GM12878 (cell line): ENCODE measurements at regions not wholly inside any gene's neighbourhood (a gene's known extent, or its start where the extent isn't known, plus 50 kb on each side); places are given as distances from the start of the nearest gene placed in this dataset.

Experiments
- ATAC-seq: fragments of 200-7000 bp; cut with Tn5 transposase; 3 replicates; pipeline ENCODE4 v1.9.1; 2020; ENCODE audit warnings: mild to moderate bottlenecking, moderate library complexity
- BruUV-seq: library from RNA; stranded (reverse); fragments of 400-500 nt; replicated peaks from 2 replicates; lab custom pipeline; 2021; lab: Mats Ljungman, UMichigan
- CTCF ChIA-PET: fragments of 300-600 bp; sonication (Branson Sonifier 250); formaldehyde crosslinking; extraction: SDS; loops from one replicate; lab custom pipeline; 2021; ENCODE audit warnings: inconsistent platforms; lab: Yijun Ruan, JAX
- POLR2A ChIA-PET: fragments of 350-600 bp; formaldehyde crosslinking; extraction: SDS; loops from one replicate; lab custom pipeline; 2021; ENCODE audit warnings: inconsistent platforms; lab: Charles Lee
- RAD21 ChIA-PET: fragments of 300-600 bp; sonication (Branson Sonifier 250); formaldehyde crosslinking; loops from one replicate; lab custom pipeline; 2023; ENCODE audit warnings: antibody characterized with exemption; ENCODE audit not compliant: unreplicated experiment; lab: Charles Lee
- SMC1A ChIA-PET: fragments of 300-600 bp; sonication (Branson Sonifier 250); formaldehyde crosslinking; loops from one replicate; lab custom pipeline; 2023; ENCODE audit not compliant: unreplicated experiment, uncharacterized antibody; lab: Charles Lee
- DNase-seq: peaks from one replicate; pipeline ENCODE4 v3.0.0-alpha.2; 2011; ENCODE audit warnings: low read depth, low spot score
- FAIRE-seq: peaks from 3 replicates; lab custom pipeline; 2011; peaks lifted over from hg19 to GRCh38; lab: Jason Lieb, UNC
- H2AFZ ChIP-seq: 2 replicates; pipeline ENCODE4 v1.6.0; 2011; ENCODE audit warnings: low read depth, low read length, control low read depth; ENCODE audit not compliant: control insufficient read depth
- H3K27ac ChIP-seq: 2 replicates; pipeline ENCODE4 v1.5.1; 2011; ENCODE audit warnings: control low read depth; ENCODE audit not compliant: control insufficient read depth, insufficient read depth
- H3K27me3 ChIP-seq, 2 experiments: replicated peaks in 1 of 2; 2 replicates each; pipeline versions ENCODE4 v1.6.0 to v1.6.1; 2011; ENCODE audit warnings: low read length in 1 of 2; ENCODE audit not compliant: control insufficient read depth in 2 of 2, insufficient read depth in 2 of 2
- H3K36me3 ChIP-seq, 2 experiments: 2 replicates each; pipeline ENCODE4 v1.5.1; 2011; ENCODE audit warnings: low read length in 1 of 2; ENCODE audit not compliant: control insufficient read depth in 2 of 2, insufficient read depth in 2 of 2
- H3K4me1 ChIP-seq: 2 replicates; pipeline ENCODE4 v1.6.1; 2011; ENCODE audit warnings: mild to moderate bottlenecking, low read length, moderate library complexity, mixed read lengths; ENCODE audit not compliant: control insufficient read depth, insufficient read depth
- H3K4me2 ChIP-seq: 2 replicates; pipeline ENCODE4 v1.6.0; 2011; ENCODE audit warnings: control low read depth; ENCODE audit not compliant: control insufficient read depth, insufficient read depth
- H3K4me3 ChIP-seq: fragments of 200-600 bp; sonication (generic); 2 replicates; pipeline ENCODE4 v1.5.1; 2016
- H3K79me2 ChIP-seq: 2 replicates; pipeline ENCODE4 v1.6.0; 2011; ENCODE audit warnings: low read length; ENCODE audit not compliant: control insufficient read depth, insufficient read depth
- H3K9ac ChIP-seq: 2 replicates; pipeline ENCODE4 v1.8.0; 2011; ENCODE audit warnings: low read length, control low read depth, mixed read lengths; ENCODE audit not compliant: control insufficient read depth, insufficient read depth
- H3K9me3 ChIP-seq: replicated peaks from 3 replicates; pipeline ENCODE4 v1.5.1; 2011; ENCODE audit warnings: mild to moderate bottlenecking, low read length; ENCODE audit not compliant: control insufficient read depth, insufficient read depth
- H4K20me1 ChIP-seq: 2 replicates; pipeline ENCODE4 v1.6.0; 2011; ENCODE audit not compliant: control insufficient read depth, insufficient read depth
- CBX3 ChIP-seq: fragments of 200-600 bp; sonication (generic); IDR thresholded peaks from 2 replicates; pipeline ENCODE4 v1.6.1; 2016; ENCODE audit warnings: low read depth, borderline replicate concordance
- CHD2 ChIP-seq: IDR thresholded peaks from 2 replicates; pipeline ENCODE4 v1.6.1; 2011; ENCODE audit warnings: low read depth, low read length, improper control_type of control experiment, borderline replicate concordance
- CHD4 ChIP-seq: fragments of 200-600 bp; sonication (generic); IDR thresholded peaks from 2 replicates; pipeline ENCODE4 v1.6.1; 2016; ENCODE audit warnings: mild to moderate bottlenecking
- EGR1 ChIP-seq, 2 experiments: IDR thresholded peaks; 1 replicate in 1 of 2; 2 replicates in 1 of 2; pipeline ENCODE4 v1.6.1; 2011 to 2012; ENCODE audit warnings: low read depth in 2 of 2, low read length in 2 of 2, borderline replicate concordance in 1 of 2, mild to moderate bottlenecking in 1 of 2, moderate library complexity in 1 of 2
- EZH2 ChIP-seq: IDR thresholded peaks from 2 replicates; pipeline ENCODE4 v1.6.1; 2012; ENCODE audit warnings: low read depth, mild to moderate bottlenecking, control low read depth, inconsistent platforms, low read length, borderline replicate concordance; ENCODE audit not compliant: control insufficient read depth
- GATAD2B ChIP-seq: fragments of 450-650 bp; conservative IDR thresholded peaks from 2 replicates; pipeline ENCODE4 v1.6.1; 2017; ENCODE audit warnings: low read depth, mild to moderate bottlenecking, moderate library complexity
- KAT2A ChIP-seq: conservative IDR thresholded peaks from 2 replicates; pipeline ENCODE4 v1.6.1; 2011; ENCODE audit warnings: low read depth, low read length; ENCODE audit not compliant: control insufficient read depth
- RBBP5 ChIP-seq: fragments of 200-600 bp; sonication (generic); conservative IDR thresholded peaks from 2 replicates; pipeline ENCODE4 v1.6.1; 2016
- RCOR1 ChIP-seq: conservative IDR thresholded peaks from 2 replicates; pipeline ENCODE4 v1.6.1; 2012; ENCODE audit warnings: low read depth, low read length, improper control_type of control experiment
- TAF1 ChIP-seq: IDR thresholded peaks from 2 replicates; pipeline ENCODE4 v1.6.1; 2011; ENCODE audit warnings: mild to moderate bottlenecking, low read depth, low read length, borderline replicate concordance
- ZNF207 ChIP-seq: fragments of 450-650 bp; IDR thresholded peaks from 2 replicates; pipeline ENCODE4 v1.6.1; 2014; ENCODE audit warnings: antibody characterized with exemption, mild to moderate bottlenecking, borderline replicate concordance
- ZNF622 ChIP-seq: fragments of 450-650 bp; IDR thresholded peaks from 2 replicates; pipeline ENCODE4 v1.6.1; 2017; ENCODE audit warnings: mild to moderate bottlenecking, inconsistent platforms
- WGBS: methylation state at CpG from one replicate; pipeline ENCODE4 v1.1.6; 2016; ENCODE audit warnings: low lambda C conversion rate; ENCODE audit not compliant: insufficient replicate concordance, insufficient coverage; ENCODE audit errors: missing lambda C conversion rate; 5-methylcytosine and 5-hydroxymethylcytosine counted together
- in situ Hi-C: fragments of 300-500 bp; cut with MboI; formaldehyde crosslinking; loops from 9 replicates; pipeline ENCODE4 v1.14.3; 2018; ENCODE audit warnings: mixed read lengths
- intact Hi-C: fragments of 100-400 bp; cut with micrococcal nuclease; formaldehyde crosslinking; loops from one replicate; pipeline ENCODE4 v1.14.2; 2022; ENCODE audit not compliant: unreplicated experiment
- TF ChIP-seq, protein P1 (sequence below): fragments of 450-650 bp; IDR thresholded peaks from 2 replicates; pipeline ENCODE4 v1.6.1; 2017; ENCODE audit warnings: mild to moderate bottlenecking
- TF ChIP-seq, protein P2 (sequence below): fragments of 450-650 bp; IDR thresholded peaks from 2 replicates; pipeline ENCODE4 v1.6.1; 2018; ENCODE audit warnings: borderline replicate concordance, mild to moderate bottlenecking; ENCODE audit not compliant: partially characterized antibody
- TF ChIP-seq, protein P3 (sequence below): IDR thresholded peaks from 2 replicates; pipeline ENCODE4 v1.6.1; 2012; ENCODE audit warnings: low read length, inconsistent platforms
- TF ChIP-seq, protein P4 (sequence below): fragments of 150-350 bp; IDR thresholded peaks from 2 replicates; pipeline ENCODE4 v1.6.1; 2016; ENCODE audit warnings: low read depth, low read length

DNA sequence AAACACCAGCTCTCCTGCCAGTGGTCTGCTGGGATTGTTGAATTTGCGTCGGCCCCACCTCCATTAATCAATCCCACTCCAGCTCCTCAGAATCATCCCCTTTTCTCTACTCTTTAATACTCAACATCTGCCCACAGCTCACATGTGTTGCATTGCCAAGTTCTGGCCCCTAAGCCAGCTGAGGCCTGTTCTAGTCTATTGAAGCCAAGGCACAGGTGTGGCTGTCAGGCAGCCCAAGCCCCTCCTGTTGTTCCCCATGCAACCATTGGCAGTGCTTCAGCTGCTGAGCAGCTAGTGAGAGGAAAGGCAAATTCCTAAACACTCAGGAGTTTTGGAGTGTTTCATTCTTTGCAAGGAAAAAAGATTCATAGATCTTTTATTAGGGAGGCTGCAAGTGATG is 128.0 kb upstream of the NT5E start:
- no peaks in the 10 kb centered on the region for H3K9me3 ChIP-seq
- POLR2A ChIA-PET = no interaction called here
- H3K4me2 ChIP-seq = no peak overlapping the region
- H3K4me3 ChIP-seq = no peak overlapping the region
- no peak for ATAC-seq
- no peak overlapping the region for H3K9ac ChIP-seq
- WGBS = 20% methylated on average over 1 of the region's 2 CpGs
- SMC1A ChIA-PET = interaction anchor here (1.0 to 2.3 kb wide), 2 partner anchors 195 to 1706 kb away, joined by 4 to 7 read pairs; no protein-coding TSS in a partner anchor
- no peak for FAIRE-seq
- no peak overlapping the region for H3K27ac ChIP-seq
- DNase-seq = no peak
- no peak overlapping the region for H2AFZ ChIP-seq
- no TSS peak for BruUV-seq
- CTCF ChIA-PET = interaction anchor here (2.2 to 3.2 kb wide), 3 partner anchors 31 to 900 kb away, joined by 7 to 17 read pairs (median 11); no protein-coding TSS in a partner anchor
- no peaks in the 10 kb centered on the region for H3K79me2 ChIP-seq
- in situ Hi-C loops = loop anchor here (5.0 kb wide), 1 partner anchor 895 kb away; no protein-coding TSS in a partner anchor
- no peak for TF ChIP-seq RCOR1
- TF ChIP-seq, protein P1, sequence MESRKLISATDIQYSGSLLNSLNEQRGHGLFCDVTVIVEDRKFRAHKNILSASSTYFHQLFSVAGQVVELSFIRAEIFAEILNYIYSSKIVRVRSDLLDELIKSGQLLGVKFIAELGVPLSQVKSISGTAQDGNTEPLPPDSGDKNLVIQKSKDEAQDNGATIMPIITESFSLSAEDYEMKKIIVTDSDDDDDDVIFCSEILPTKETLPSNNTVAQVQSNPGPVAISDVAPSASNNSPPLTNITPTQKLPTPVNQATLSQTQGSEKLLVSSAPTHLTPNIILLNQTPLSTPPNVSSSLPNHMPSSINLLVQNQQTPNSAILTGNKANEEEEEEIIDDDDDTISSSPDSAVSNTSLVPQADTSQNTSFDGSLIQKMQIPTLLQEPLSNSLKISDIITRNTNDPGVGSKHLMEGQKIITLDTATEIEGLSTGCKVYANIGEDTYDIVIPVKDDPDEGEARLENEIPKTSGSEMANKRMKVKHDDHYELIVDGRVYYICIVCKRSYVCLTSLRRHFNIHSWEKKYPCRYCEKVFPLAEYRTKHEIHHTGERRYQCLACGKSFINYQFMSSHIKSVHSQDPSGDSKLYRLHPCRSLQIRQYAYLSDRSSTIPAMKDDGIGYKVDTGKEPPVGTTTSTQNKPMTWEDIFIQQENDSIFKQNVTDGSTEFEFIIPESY = no peak
- TF ChIP-seq TAF1 = no peak
- TF ChIP-seq ZNF622 = no peak
- no peak for TF ChIP-seq CHD4
- no peak for TF ChIP-seq CBX3
- no peak for TF ChIP-seq RBBP5
- no peak for TF ChIP-seq KAT2A
- TF ChIP-seq EGR1 (IDR thresholded peaks at IDR 0.05; ENCODE audit: borderline replicate concordance in 1 of 2, low read depth in 2 of 2, low read length in 2 of 2) = no peak
- TF ChIP-seq, protein P2, sequence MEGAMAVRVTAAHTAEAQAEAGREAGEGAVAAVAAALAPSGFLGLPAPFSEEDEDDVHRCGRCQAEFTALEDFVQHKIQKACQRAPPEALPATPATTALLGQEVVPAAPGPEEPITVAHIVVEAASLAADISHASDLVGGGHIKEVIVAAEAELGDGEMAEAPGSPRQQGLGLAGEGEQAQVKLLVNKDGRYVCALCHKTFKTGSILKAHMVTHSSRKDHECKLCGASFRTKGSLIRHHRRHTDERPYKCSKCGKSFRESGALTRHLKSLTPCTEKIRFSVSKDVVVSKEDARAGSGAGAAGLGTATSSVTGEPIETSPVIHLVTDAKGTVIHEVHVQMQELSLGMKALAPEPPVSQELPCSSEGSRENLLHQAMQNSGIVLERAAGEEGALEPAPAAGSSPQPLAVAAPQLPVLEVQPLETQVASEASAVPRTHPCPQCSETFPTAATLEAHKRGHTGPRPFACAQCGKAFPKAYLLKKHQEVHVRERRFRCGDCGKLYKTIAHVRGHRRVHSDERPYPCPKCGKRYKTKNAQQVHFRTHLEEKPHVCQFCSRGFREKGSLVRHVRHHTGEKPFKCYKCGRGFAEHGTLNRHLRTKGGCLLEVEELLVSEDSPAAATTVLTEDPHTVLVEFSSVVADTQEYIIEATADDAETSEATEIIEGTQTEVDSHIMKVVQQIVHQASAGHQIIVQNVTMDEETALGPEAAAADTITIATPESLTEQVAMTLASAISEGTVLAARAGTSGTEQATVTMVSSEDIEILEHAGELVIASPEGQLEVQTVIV = no peak
- TF ChIP-seq, protein P3, sequence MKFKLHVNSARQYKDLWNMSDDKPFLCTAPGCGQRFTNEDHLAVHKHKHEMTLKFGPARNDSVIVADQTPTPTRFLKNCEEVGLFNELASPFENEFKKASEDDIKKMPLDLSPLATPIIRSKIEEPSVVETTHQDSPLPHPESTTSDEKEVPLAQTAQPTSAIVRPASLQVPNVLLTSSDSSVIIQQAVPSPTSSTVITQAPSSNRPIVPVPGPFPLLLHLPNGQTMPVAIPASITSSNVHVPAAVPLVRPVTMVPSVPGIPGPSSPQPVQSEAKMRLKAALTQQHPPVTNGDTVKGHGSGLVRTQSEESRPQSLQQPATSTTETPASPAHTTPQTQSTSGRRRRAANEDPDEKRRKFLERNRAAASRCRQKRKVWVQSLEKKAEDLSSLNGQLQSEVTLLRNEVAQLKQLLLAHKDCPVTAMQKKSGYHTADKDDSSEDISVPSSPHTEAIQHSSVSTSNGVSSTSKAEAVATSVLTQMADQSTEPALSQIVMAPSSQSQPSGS = no peak
- TF ChIP-seq ZNF207 = no peak
- TF ChIP-seq EZH2 = no peak
- TF ChIP-seq, protein P4, sequence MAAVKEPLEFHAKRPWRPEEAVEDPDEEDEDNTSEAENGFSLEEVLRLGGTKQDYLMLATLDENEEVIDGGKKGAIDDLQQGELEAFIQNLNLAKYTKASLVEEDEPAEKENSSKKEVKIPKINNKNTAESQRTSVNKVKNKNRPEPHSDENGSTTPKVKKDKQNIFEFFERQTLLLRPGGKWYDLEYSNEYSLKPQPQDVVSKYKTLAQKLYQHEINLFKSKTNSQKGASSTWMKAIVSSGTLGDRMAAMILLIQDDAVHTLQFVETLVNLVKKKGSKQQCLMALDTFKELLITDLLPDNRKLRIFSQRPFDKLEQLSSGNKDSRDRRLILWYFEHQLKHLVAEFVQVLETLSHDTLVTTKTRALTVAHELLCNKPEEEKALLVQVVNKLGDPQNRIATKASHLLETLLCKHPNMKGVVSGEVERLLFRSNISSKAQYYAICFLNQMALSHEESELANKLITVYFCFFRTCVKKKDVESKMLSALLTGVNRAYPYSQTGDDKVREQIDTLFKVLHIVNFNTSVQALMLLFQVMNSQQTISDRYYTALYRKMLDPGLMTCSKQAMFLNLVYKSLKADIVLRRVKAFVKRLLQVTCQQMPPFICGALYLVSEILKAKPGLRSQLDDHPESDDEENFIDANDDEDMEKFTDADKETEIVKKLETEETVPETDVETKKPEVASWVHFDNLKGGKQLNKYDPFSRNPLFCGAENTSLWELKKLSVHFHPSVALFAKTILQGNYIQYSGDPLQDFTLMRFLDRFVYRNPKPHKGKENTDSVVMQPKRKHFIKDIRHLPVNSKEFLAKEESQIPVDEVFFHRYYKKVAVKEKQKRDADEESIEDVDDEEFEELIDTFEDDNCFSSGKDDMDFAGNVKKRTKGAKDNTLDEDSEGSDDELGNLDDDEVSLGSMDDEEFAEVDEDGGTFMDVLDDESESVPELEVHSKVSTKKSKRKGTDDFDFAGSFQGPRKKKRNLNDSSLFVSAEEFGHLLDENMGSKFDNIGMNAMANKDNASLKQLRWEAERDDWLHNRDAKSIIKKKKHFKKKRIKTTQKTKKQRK = no peak
- TF ChIP-seq GATAD2B = no peak
- TF ChIP-seq CHD2 = no peak
- no peaks in the 10 kb centered on the region; a peak in 1 of 4 replicates for H3K27me3 ChIP-seq
- H4K20me1 ChIP-seq = no peaks in the 10 kb centered on the region
- intact Hi-C loops = loop anchor here (2.0 to 10.0 kb wide), 5 partner anchors 305 to 1707 kb away; no protein-coding TSS in a partner anchor
- no peaks in the 10 kb centered on the region for H3K36me3 ChIP-seq
- RAD21 ChIA-PET = interaction anchor here (0.8 to 2.6 kb wide), 2 partner anchors 33 to 900 kb away, joined by 3 to 9 read pairs; no protein-coding TSS in a partner anchor
- no peaks in the 10 kb centered on the region for H3K4me1 ChIP-seq
